ENCODE measurements at regions not wholly inside any gene's neighbourhood (a gene's known extent, or its start where the extent isn't known, plus 50 kb on each side); places are given as distances from the start of the nearest gene placed in this dataset.

DNA sequence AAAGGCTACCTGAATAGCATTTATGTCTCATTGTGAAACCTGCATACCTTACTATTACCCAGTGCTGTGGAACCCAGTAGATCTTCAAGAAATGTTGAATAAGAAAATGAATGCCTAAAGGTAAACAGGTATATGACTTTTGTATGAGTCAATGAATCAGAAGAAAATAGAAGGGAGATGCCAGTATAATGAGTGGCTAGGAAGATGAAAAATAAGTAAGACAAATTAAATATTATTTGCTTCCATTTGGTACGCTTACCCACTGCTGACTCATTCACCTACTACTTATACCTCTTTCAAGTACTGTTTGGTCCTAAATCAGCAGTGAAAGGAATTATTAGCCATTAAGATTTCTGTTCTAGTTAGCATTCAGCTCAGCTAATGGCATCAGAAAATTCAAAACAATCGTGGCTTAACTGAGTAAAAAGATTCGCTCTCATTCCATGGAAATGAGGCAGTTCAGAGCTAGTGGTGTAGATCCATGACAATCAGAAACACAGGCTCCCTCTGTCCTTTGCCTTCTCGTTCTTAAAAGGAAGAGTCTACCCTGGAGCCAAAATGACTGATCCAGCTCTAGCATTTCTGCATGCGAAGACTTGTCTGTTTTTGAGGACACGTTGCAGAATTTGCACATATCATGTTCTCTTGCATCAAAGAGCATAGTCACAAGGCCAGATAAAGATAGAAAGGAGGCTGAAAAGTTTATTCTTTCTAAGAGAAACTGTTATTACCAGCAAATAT lies 705.8 kb upstream of the USP15 start:
- no peak for TF ChIP-seq CTCF (IDR thresholded peaks at IDR 0.05; ENCODE audit: low read depth, low read length)
- H3K27me3 ChIP-seq, result no peaks in the 10 kb centered on the region
- H3K9me3 ChIP-seq (ENCODE audit: low read depth), result no peaks in the 10 kb centered on the region
- H3K36me3 ChIP-seq, result no peaks in the 10 kb centered on the region
- no peaks in the 10 kb centered on the region for H3K4me1 ChIP-seq (ENCODE audit: low read depth)
- H3K27ac ChIP-seq, result no peak overlapping the region
- no peak overlapping the region for H3K4me3 ChIP-seq
- no peak for DNase-seq (ENCODE audit: low read depth in 1 of 2, low spot score in 1 of 2)

- TF ChIP-seq CTCF (IDR thresholded peaks at IDR 0.05; ENCODE audit: low read depth, low read length), result no peak
- Histone ChIP-seq H3K4me1 (ENCODE audit: low read depth) (no peaks in the 10 kb centered on the region), H3K27ac (no peak overlapping the region), H3K4me3 (no peak overlapping the region), H3K9me3 (ENCODE audit: low read depth) (no peaks in the 10 kb centered on the region), H3K27me3 (no peaks in the 10 kb centered on the region), H3K36me3 (no peaks in the 10 kb centered on the region)
- no peak for DNase-seq (ENCODE audit: low read depth in 1 of 2, low spot score in 1 of 2)
Measured at GRCh38 chr12:61563665-61564450, 696.3 kb upstream of the USP15 start.

DNA sequence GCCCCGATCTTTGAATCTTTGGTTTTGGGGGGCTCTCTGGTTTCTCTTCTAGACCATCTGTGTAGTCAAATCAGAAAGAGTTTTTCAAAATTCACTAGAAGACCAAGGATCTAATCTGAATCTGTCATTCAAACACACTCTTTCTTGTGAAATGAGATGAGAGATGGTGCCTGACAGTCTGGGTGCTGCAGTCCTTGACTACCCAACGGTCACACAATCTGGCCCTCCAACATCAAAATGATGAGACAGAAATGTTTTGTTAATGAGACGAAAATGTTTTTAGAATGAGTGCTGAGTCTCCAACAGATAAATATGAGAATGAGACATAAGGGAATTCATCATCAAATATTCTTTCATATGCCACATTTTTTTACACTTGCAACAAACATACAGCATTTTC lies 695.7 kb upstream of the USP15 start:
- no peak for TF ChIP-seq CTCF (IDR thresholded peaks at IDR 0.05; ENCODE audit: low read depth, low read length)
- H3K36me3 ChIP-seq, result no peaks in the 10 kb centered on the region
- H3K4me1 ChIP-seq (ENCODE audit: low read depth), result no peaks in the 10 kb centered on the region
- no peak for DNase-seq (ENCODE audit: low read depth in 1 of 2, low spot score in 1 of 2)
- H3K9me3 ChIP-seq (ENCODE audit: low read depth), result no peaks in the 10 kb centered on the region
- no peak overlapping the region for H3K27ac ChIP-seq
- no peak overlapping the region for H3K4me3 ChIP-seq
- no peaks in the 10 kb centered on the region for H3K27me3 ChIP-seq

DNA sequence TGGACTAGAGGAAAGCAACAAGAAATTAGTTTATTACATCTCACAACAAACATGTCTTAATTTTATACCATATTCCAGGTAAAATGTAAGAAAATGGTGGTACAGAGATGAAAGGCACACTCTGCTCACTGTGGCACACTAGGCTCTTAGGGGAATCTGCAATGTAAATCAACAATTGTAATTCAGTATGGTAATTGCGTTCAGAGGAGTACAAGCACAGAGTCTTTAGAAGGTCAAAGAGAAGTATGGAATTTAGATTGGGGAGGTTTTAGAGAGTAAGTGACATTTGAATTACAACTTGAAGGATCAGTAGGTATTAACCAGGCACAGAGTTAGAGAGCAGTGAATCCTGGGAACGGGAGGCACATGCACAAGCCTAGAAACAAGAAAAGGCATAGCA lies 694.0 kb upstream of the USP15 start:
- TF ChIP-seq CTCF (IDR thresholded peaks at IDR 0.05; ENCODE audit: low read depth, low read length), result no peak
- Histone ChIP-seq H3K9me3 (ENCODE audit: low read depth) (no peaks in the 10 kb centered on the region), H3K4me1 (ENCODE audit: low read depth) (no peaks in the 10 kb centered on the region), H3K4me3 (no peak overlapping the region), H3K36me3 (no peaks in the 10 kb centered on the region), H3K27ac (no peak overlapping the region), H3K27me3 (no peaks in the 10 kb centered on the region)
- DNase-seq (ENCODE audit: low read depth in 1 of 2, low spot score in 1 of 2), result no peak

DNA sequence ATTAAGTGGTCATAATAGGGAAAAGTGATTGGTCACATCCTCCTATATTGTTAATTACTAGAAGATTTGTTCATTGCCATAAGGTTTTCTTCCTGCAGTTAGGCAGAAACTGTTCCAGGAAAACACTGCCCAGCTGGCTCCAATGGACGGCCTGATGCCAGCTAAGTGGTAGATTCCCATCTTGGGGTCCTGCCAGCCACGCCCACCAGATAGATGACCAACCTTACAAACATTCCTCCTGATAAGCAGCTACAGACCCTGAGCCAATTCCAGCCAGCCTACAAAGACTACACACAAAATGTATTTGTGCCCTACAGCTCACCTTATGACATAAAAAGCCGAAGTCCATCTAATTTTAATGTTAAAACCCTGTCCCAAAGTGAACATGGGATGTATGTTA lies 685.9 kb upstream of the USP15 start:
- TF ChIP-seq CTCF (IDR thresholded peaks at IDR 0.05; ENCODE audit: low read depth, low read length), result no peak
- no peaks in the 10 kb centered on the region for H3K9me3 ChIP-seq (ENCODE audit: low read depth)
- no peak overlapping the region for H3K27ac ChIP-seq
- no peak overlapping the region for H3K4me3 ChIP-seq
- no peaks in the 10 kb centered on the region for H3K36me3 ChIP-seq
- H3K27me3 ChIP-seq, result no peaks in the 10 kb centered on the region
- H3K4me1 ChIP-seq (ENCODE audit: low read depth), result no peaks in the 10 kb centered on the region
- DNase-seq (ENCODE audit: low read depth in 1 of 2, low spot score in 1 of 2), result no peak
